SKM-1 treated with dmso at 0.1 percent for 144 hours (cell line): ENCODE measurements at regions not wholly inside any gene's neighbourhood (a gene's known extent, or its start where the extent isn't known, plus 50 kb on each side); places are given as distances from the start of the nearest gene placed in this dataset.

ENCODE experiments used
- DNase-seq: peaks from one replicate; lab custom pipeline; 2025; ENCODE audit not compliant: unreplicated experiment; lab: John Stamatoyannopoulos, UW

GRCh38 chr13:47350334-47351124 lies 453.7 kb upstream of the HTR2A start:
- DNase-seq: no peak

- no peak for DNase-seq
Observed at GRCh38 chr13:47349211-47349610, 452.4 kb upstream of the HTR2A start.

GRCh38 chr13:47337781-47338507 lies 441.1 kb upstream of the HTR2A start:
- DNase-seq: no peak

- no peak for DNase-seq
Observed at GRCh38 chr13:47334173-47334572, 437.3 kb upstream of the HTR2A start.

GRCh38 chr13:47332149-47332548 lies 435.3 kb upstream of the HTR2A start:
- no peak for DNase-seq

DNA sequence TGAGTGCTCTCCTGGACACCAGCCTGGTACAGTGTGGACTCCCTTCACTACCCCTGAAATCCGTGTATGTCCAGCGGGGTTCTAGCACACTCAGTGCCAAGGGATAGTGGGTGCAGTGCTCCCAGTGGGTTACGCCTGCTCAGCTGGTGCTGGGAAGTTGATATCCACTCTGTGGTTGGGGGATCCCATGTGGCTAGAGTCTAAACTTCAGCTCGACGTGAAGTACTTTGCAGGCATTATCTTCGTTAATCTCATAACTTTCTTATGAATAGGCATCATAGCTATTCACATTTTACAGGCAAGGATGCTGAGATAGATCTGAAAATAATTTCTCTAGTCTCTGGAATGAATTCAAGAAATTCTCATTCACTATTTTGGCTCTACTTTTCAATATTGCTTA lies 433.2 kb upstream of the HTR2A start:
- DNase-seq: no peak

GRCh38 chr13:47327861-47328260 lies 431.0 kb upstream of the HTR2A start:
- DNase-seq: no peak

DNA sequence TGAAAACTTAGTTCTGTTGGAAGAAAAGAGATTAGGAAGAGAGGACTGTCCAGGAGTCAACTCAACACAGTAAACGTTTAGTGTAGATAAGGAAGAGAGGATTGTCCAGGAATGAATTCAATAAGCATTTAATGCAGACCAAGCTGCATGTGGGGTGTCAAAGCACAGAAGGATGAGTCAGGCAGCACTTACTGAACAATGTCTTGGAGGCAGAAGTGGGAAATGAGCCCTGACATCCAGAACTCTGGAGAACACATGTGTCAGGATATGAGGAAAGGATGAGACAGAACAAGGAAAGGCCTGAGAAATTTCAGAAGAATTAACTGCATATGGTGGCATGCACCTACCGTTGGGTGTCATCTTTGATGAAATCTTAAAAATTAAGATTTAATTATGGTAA lies 429.2 kb upstream of the HTR2A start:
- DNase-seq: no peak

DNA sequence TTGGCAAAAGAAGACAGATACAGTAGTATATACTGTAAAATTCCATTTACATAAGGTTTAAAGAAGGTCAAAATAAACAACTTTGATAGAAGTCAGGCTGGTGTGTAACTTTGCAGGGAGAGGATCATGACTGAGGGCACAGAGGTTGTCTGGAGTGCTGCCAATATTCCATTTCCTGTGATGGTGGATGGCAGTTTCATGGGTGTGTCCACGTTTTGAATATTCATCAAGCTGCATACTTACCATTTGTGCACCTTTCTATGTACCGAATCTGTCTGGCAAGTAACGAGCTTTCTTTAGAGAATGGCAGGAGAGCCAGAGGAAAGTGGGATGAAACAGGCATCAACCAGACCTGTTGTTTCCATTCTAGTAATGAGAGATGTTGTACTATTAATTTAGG lies 420.5 kb upstream of the HTR2A start:
- no peak for DNase-seq

DNA sequence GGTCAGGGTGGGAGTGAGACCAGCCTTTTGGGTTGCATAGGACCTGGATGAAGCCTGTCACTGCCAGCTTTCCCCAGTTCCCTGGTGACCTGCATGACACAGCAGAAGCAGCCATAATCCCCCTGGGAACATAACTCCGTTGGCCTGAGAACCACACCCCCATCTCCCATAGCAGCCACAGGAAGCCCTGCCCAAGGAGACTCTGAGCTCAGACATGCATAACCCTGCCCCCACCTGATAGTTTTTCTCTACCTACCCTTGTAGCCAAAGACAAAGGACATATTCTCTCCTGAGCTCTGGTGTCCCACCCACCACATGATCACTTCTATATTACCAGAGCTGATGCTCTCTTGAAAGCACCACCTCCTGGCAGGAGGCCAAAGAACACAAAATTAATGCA lies 413.5 kb upstream of the HTR2A start:
- DNase-seq: no peak

DNA sequence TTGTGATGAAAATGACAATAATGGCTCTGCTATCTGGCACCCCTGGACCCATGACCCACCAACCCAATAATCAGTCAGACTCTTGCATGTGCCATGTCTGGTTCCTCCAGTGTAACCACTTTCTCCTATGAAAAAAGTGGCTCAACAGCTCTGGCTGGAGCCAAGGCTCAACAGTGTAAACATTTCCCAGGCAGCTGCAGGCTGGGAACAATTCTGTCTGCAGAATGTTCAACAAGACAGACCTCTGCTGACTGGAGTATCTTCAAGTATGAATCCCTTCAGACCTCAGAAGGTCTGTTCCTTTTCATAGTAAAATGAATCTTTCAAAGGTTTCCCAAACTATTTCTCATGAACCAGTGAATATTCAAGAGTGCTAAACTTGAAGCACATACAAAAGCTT lies 410.1 kb upstream of the HTR2A start:
- no peak for DNase-seq

- DNase-seq: no peak
Observed at GRCh38 chr13:47303626-47304025, 406.8 kb upstream of the HTR2A start.

DNA sequence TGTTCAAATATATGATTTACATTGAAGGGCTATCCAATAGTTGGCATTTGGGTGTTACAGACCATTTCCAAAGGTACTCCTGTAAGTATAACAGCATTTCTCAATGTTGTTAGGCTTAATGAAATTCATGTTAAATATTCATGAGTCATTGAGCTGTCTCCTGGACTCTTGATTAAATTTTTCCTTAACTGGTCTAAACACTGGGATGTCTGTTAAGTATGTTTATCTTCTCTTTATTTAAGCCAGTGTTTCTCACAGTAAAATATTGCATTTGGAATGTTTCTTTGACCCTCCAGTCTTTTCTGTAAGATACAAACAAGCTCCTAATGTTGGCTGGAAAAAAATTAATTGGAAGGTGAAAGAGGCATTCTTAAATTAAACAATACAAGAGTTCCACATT lies 402.5 kb upstream of the HTR2A start:
- DNase-seq: no peak

- DNase-seq: no peak
Observed at GRCh38 chr13:47298506-47298905, 401.7 kb upstream of the HTR2A start.

DNA sequence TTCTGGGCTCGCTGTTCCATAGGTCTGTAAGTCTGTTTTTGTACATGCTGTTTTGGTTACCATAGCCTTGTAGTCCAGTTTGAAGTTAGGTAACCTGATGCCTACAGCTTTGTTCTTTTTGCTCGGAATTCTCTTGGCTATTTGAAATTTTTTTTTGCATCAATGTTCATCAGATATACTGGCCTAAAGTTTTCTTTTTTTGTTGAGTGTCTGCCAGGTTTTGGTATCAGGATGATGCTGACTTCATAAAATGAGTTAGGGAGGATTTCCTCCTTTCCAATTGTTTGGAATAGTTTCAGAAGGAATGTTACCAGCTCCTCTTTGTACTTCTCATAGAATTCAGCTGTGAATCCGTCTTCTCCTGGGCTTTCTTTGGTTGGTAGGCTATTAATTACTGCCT lies 397.8 kb upstream of the HTR2A start:
- no peak for DNase-seq

GRCh38 chr13:47291107-47291656 lies 394.3 kb upstream of the HTR2A start:
- DNase-seq: no peak

GRCh38 chr13:47289567-47289966 lies 392.7 kb upstream of the HTR2A start:
- no peak for DNase-seq

- no peak for DNase-seq
Observed at GRCh38 chr13:47288546-47288945, 391.7 kb upstream of the HTR2A start.

DNA sequence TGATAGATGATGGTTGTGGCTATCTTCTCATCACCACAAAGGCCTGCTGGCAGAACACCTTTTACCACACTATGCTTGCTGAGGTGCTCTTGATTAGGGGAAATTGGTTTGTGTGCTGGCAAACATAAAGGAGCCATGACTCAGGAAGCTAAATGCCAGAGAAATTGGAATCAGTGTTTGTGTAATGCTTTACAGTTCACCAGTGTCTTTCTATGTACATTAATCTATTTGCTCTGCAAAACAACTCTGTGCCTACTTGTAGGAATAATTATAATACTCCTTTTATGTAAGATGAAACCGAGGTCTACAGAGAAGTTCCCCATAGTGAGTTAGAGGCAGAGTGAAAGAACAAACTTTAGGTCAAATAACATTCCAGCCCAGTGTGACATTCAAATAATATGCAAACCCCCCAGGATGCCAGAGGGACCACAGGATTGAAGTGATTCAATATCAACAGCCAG lies 390.5 kb upstream of the HTR2A start:
- no peak for DNase-seq

- DNase-seq: no peak
Observed at GRCh38 chr13:47281991-47282390, 385.1 kb upstream of the HTR2A start.

- no peak for DNase-seq
Observed at GRCh38 chr13:47279920-47280319, 383.1 kb upstream of the HTR2A start.

DNA sequence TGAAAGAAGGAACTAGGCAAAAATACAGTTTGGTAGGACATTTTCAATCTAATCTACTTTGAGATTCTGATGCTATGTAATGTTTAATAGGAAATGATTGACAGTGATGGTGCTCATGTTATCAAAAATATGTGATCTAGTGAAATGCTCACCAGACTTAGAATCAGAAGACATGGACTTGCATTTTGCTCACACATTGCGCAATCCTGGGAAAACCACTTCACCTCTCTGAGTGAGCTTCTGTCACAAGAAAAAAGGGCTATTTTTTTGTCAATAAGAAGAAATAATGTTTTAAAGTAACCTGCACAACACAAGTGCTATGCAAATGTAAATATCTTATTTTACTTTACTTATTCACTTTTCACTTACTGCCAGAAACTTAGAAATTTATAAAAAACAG lies 380.9 kb upstream of the HTR2A start:
- no peak for DNase-seq
